HEK293 (cell line): ENCODE measurements at regions not wholly inside any gene's neighbourhood (a gene's known extent, or its start where the extent isn't known, plus 50 kb on each side); places are given as distances from the start of the nearest gene placed in this dataset.

Experiments
- KLF16 ChIP-seq: fragments of 450-650 bp; formaldehyde crosslinking; IDR thresholded peaks from 2 replicates; pipeline ENCODE4 v1.5.1; 2017; ENCODE audit warnings: missing biosample characterization, missing genetic modification characterization
- PATZ1 ChIP-seq: fragments of 450-650 bp; formaldehyde crosslinking; IDR thresholded peaks from 2 replicates; pipeline ENCODE4 v1.5.1; 2016; ENCODE audit warnings: missing biosample characterization, missing genetic modification characterization
- PRDM4 ChIP-seq: fragments of 450-650 bp; formaldehyde crosslinking; IDR thresholded peaks from 2 replicates; pipeline ENCODE4 v1.5.1; 2017; ENCODE audit warnings: missing biosample characterization, missing genetic modification characterization
- SALL2 ChIP-seq: fragments of 450-650 bp; formaldehyde crosslinking; IDR thresholded peaks from 2 replicates; pipeline ENCODE4 v1.5.0; 2017; ENCODE audit warnings: missing biosample characterization, mild to moderate bottlenecking, missing genetic modification characterization, borderline replicate concordance
- SP2 ChIP-seq: fragments of 450-650 bp; formaldehyde crosslinking; IDR thresholded peaks from 2 replicates; pipeline ENCODE4 v1.5.1; 2016; ENCODE audit warnings: missing biosample characterization, missing genetic modification characterization
- SP7 ChIP-seq: fragments of 450-650 bp; formaldehyde crosslinking; IDR thresholded peaks from 2 replicates; pipeline ENCODE4 v1.5.1; 2016; ENCODE audit warnings: missing biosample characterization, missing genetic modification characterization
- WT1 ChIP-seq: fragments of 450-650 bp; formaldehyde crosslinking; IDR thresholded peaks from 2 replicates; pipeline ENCODE4 v1.5.1; 2016; ENCODE audit warnings: missing biosample characterization, missing genetic modification characterization
- YY2 ChIP-seq: fragments of 450-650 bp; formaldehyde crosslinking; IDR thresholded peaks from 2 replicates; pipeline ENCODE4 v1.5.1; 2016; ENCODE audit warnings: missing biosample characterization, missing genetic modification characterization
- ZBTB11 ChIP-seq: fragments of 450-650 bp; formaldehyde crosslinking; conservative IDR thresholded peaks from 2 replicates; pipeline ENCODE4 v1.5.1; 2016; ENCODE audit warnings: low read depth, missing biosample characterization, missing genetic modification characterization
- ZBTB17 ChIP-seq: fragments of 450-650 bp; formaldehyde crosslinking; IDR thresholded peaks from 2 replicates; pipeline ENCODE4 v1.5.1; 2016; ENCODE audit warnings: missing biosample characterization, missing genetic modification characterization
- ZBTB20 ChIP-seq: fragments of 450-650 bp; formaldehyde crosslinking; IDR thresholded peaks from 2 replicates; pipeline ENCODE4 v1.5.1; 2016; ENCODE audit warnings: missing biosample characterization, missing genetic modification characterization
- ZBTB48 ChIP-seq: fragments of 450-650 bp; formaldehyde crosslinking; IDR thresholded peaks from 2 replicates; pipeline ENCODE4 v1.5.1; 2016; ENCODE audit warnings: missing biosample characterization, missing genetic modification characterization
- ZEB2 ChIP-seq: fragments of 450-650 bp; formaldehyde crosslinking; IDR thresholded peaks from 2 replicates; pipeline ENCODE4 v1.5.1; 2016; ENCODE audit warnings: missing biosample characterization, missing genetic modification characterization
- ZNF114 ChIP-seq: fragments of 450-650 bp; formaldehyde crosslinking; IDR thresholded peaks from 2 replicates; pipeline ENCODE4 v1.5.0; 2017; ENCODE audit warnings: missing biosample characterization, missing genetic modification characterization
- ZNF138 ChIP-seq: fragments of 450-650 bp; formaldehyde crosslinking; IDR thresholded peaks from 2 replicates; pipeline ENCODE4 v1.5.1; 2016; ENCODE audit warnings: missing biosample characterization, missing genetic modification characterization, borderline replicate concordance
- ZNF155 ChIP-seq: fragments of 450-650 bp; formaldehyde crosslinking; IDR thresholded peaks from 2 replicates; pipeline ENCODE4 v1.5.1; 2016; ENCODE audit warnings: missing biosample characterization, missing genetic modification characterization
- ZNF239 ChIP-seq: fragments of 450-650 bp; formaldehyde crosslinking; IDR thresholded peaks from 2 replicates; pipeline ENCODE4 v1.5.1; 2016; ENCODE audit warnings: missing biosample characterization, missing genetic modification characterization
- ZNF311 ChIP-seq: fragments of 450-650 bp; formaldehyde crosslinking; IDR thresholded peaks from 2 replicates; pipeline ENCODE4 v1.5.1; 2017; ENCODE audit warnings: missing biosample characterization, missing genetic modification characterization, borderline replicate concordance
- ZNF394 ChIP-seq: fragments of 450-650 bp; formaldehyde crosslinking; IDR thresholded peaks from 2 replicates; pipeline ENCODE4 v1.5.1; 2016; ENCODE audit warnings: missing biosample characterization, missing genetic modification characterization, mild to moderate bottlenecking, moderate library complexity, borderline replicate concordance
- ZNF501 ChIP-seq: fragments of 450-650 bp; formaldehyde crosslinking; IDR thresholded peaks from 2 replicates; pipeline ENCODE4 v1.5.1; 2016; ENCODE audit warnings: missing biosample characterization, missing genetic modification characterization
- ZNF510 ChIP-seq: fragments of 450-650 bp; formaldehyde crosslinking; IDR thresholded peaks from 2 replicates; pipeline ENCODE4 v1.5.1; 2018; ENCODE audit warnings: mild to moderate bottlenecking, missing genetic modification characterization, missing biosample characterization; ENCODE audit not compliant: insufficient replicate concordance
- ZNF529 ChIP-seq: fragments of 450-650 bp; formaldehyde crosslinking; IDR thresholded peaks from 2 replicates; pipeline ENCODE4 v1.5.1; 2017; ENCODE audit warnings: missing genetic modification characterization, missing biosample characterization; ENCODE audit not compliant: insufficient replicate concordance
- ZNF555 ChIP-seq: fragments of 450-650 bp; formaldehyde crosslinking; conservative IDR thresholded peaks from 2 replicates; pipeline ENCODE4 v1.5.1; 2017; ENCODE audit warnings: missing biosample characterization, mild to moderate bottlenecking, missing genetic modification characterization, inconsistent platforms
- ZNF600 ChIP-seq: fragments of 450-650 bp; formaldehyde crosslinking; IDR thresholded peaks from 2 replicates; pipeline ENCODE4 v1.5.1; 2016; ENCODE audit warnings: missing biosample characterization, missing genetic modification characterization
- ZNF660 ChIP-seq: fragments of 450-650 bp; IDR thresholded peaks from 2 replicates; pipeline ENCODE4 v1.5.1; 2018; ENCODE audit warnings: missing biosample characterization, mild to moderate bottlenecking, missing genetic modification characterization
- ZNF704 ChIP-seq: fragments of 450-650 bp; formaldehyde crosslinking; IDR thresholded peaks from 2 replicates; pipeline ENCODE4 v1.5.1; 2016; ENCODE audit warnings: missing biosample characterization, missing genetic modification characterization
- ZNF707 ChIP-seq: fragments of 450-650 bp; formaldehyde crosslinking; IDR thresholded peaks from 2 replicates; pipeline ENCODE4 v1.5.1; 2016; ENCODE audit warnings: missing biosample characterization, missing genetic modification characterization
- ZXDB ChIP-seq: fragments of 450-650 bp; formaldehyde crosslinking; IDR thresholded peaks from 2 replicates; pipeline ENCODE4 v1.5.1; 2016; ENCODE audit warnings: missing biosample characterization, missing genetic modification characterization

GRCh38 chr4:180057891-180058671 lies 2185.1 kb upstream of the TENM3 start (continued):
- TF ChIP-seq ZNF239 (tag by site-specific recombination) (no peak), ZBTB48 (no peak), PATZ1 (tag by site-specific recombination) (peak; percentile 54; the same call in 1 of the 2 replicates), ZNF600 (tag by site-specific recombination) (0 out of 2 replicates have a peak, but pooled peaks have one; percentile 27), ZNF555 (tag by site-specific recombination) (no peak), ZNF707 (tag by site-specific recombination) (no peak), ZNF704 (no peak), ZBTB20 (tag by site-specific recombination) (peak; percentile 43; the same call in 1 of the 2 replicates), ZNF311 (tag by site-specific recombination) (no peak), WT1 (0 out of 2 replicates have a peak, but pooled peaks have one; percentile 17), ZNF138 (tag by site-specific recombination) (no peak), ZEB2 (peak; percentile 41; the same call in 1 of the 2 replicates), PRDM4 (tag by site-specific recombination) (no peak), YY2 (tag by site-specific recombination) (no peak), ZNF394 (tag by site-specific recombination) (no peak), ZNF501 (tag by site-specific recombination) (0 out of 2 replicates have a peak, but pooled peaks have one; percentile 34), ZNF510 (tag by site-specific recombination) (no peak), ZNF114 (no peak), ZNF155 (tag by site-specific recombination) (no peak), SP7 (tag by site-specific recombination) (no peak), ZBTB17 (tag by site-specific recombination) (no peak), ZNF529 (tag by site-specific recombination) (no peak), ZNF660 (tag by site-specific recombination) (no peak), ZXDB (tag by site-specific recombination) (0 out of 2 replicates have a peak, but pooled peaks have one; percentile 18), KLF16 (tag by site-specific recombination) (no peak), SALL2 (tag by site-specific recombination) (no peak), SP2 (tag by site-specific recombination) (peak; percentile 15; the same call in 1 of the 2 replicates), ZBTB11 (tag by site-specific recombination) (no peak)
